NCI-H1930 (cell line): ENCODE measurements at regions not wholly inside any gene's neighbourhood (a gene's known extent, or its start where the extent isn't known, plus 50 kb on each side); places are given as distances from the start of the nearest gene placed in this dataset.
"Not testable (repeated sequence)": the region's sequence is repeated elsewhere in the genome, so short reads cannot be mapped to it uniquely, and the experiment has no call there.

Source experiments
- DNase-seq, 2 experiments: peaks; one replicate each; lab custom pipeline; 2025; lab: John Stamatoyannopoulos, UW

DNA sequence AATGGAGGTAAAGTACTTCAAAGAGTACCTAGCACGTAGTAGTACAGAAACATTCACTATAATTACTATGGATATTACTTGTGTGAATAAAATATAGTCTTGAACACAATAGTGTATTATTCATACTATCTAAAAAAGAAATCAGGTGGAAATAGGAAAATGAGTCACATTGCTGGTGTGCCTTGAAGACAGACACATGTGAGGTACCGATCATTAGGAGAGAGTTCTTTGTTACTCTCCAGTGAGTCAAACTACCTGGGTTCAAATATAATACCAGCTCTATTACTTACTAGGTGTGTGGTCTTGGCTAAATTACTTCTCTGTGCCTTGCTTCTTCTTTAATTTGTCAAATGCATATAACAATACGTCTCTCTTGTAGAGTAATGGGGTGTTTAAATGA lies 50.8 kb upstream of the BEND6 start:
- no peak for DNase-seq

DNA sequence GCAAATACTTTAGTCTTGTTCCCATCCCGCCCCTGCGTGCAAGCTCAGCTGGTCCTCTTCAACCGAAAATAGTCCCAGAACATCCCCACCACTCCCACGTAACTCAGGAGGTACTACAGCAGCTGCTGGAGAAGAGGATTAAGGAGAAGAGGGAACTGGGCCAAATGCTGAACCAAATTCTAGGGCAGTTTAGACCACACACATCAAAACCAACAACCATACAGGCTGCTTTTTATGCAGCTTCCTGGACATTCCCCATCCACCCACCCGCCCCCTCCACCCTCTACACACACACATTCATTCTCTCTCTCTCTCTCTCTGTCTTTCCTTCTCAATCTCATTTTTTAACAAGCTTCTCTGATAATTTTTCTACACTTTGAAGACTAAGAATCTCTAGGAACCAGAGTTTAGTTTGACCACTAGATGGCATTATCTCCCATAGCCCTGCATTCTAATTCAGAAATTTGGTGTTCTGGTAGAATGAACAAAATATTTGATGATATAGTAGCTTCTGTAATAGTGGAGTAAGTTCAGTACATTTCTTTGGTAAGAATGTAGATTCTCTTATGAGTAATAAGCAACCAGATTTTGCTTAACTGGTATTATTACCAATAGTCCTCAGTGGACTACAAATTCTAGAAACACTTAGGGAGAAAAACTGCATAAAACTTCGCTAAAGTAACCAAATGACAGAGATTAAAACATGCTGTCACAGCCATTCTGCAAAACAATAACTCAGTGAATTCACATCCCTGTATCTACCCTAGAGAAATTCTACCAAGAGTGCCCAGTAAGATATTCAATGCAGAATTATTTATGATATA lies 52.1 kb upstream of the BEND6 start:
- DNase-seq, result peak in 1 of 2 experiments; percentile 8

GRCh38 chr6:56900784-56901183 lies 54.1 kb upstream of the BEND6 start:
- DNase-seq, result no peak

DNA sequence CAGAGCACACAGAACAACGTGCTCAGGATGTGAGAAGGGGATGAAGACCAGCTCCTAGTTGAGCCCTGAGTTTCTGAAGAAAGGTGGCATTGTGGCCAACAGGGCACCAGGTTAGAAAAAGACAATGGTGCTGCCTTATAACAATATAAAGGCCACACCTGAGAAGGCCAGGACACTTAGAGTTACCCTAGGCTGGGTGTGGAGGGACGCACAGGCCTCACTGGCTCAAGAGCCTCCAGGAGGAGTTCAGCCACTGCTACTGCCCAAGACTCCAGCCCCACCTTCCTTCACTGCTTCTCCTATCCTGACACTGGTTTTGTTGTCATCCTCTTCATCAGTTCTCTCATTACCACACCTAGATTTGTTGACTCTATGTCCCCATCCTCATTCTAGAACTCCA lies 55.2 kb upstream of the BEND6 start:
- DNase-seq, result no peak

GRCh38 chr6:56899311-56899710 lies 55.6 kb upstream of the BEND6 start:
- DNase-seq, result no peak

GRCh38 chr6:56897789-56898529 lies 56.9 kb upstream of the BEND6 start:
- no peak for DNase-seq

DNA sequence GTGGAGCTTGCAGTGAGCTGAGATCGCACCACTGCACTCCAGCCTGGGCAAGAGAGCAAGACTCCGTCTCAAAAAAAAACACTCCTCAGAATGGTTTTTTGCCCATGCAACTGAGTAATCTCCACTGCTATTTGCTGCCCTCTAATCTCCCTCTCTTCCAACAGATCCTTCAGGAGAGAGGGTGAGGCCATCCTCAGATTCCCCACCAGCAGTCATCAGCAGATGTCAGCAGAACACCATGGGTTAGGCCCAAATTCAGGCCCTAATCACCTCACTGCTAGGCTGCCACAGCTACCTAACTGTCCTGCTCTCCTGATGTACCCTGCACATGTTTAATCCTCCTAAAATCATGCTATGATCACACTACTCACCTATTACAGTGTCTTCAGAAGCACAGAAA lies 63.2 kb upstream of the BEND6 start:
- no peak for DNase-seq

DNA sequence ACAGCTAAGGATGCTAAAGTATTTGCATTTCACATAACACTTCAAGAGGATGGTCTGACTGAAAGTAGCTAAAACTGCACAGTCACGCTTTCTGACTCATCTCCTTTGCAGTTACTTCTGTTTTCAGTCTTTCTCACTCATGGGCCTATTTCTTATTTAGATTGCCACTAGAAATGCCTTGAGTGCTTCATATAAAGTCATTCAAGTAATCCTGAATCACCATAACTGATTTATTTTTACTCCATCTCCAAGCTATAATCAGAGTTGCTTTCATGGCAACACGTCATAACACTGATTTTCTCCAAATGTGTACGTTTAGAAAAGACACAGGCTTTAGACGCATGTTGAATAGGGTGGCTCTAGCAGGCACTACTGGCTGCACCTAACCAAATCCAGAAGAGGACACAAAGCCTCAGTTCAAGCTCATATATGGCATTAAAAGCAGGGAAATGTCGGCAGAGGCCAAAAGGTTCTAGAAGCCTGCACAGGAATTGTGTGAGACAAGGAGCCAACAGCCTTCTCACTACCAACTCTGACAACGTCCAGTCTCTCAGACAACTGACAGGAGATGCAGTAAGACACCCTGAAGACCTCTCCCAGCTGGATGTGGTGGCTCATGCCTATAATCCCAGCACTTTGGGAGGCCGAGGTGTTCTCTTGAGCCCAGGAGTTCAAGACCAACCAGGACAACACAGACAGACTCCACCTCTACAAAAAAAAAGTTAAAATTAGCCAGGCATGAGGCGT lies 64.1 kb upstream of the BEND6 start:
- DNase-seq, result no peak

GRCh38 chr6:56890066-56890465 lies 64.8 kb upstream of the BEND6 start:
- DNase-seq, result no peak

DNA sequence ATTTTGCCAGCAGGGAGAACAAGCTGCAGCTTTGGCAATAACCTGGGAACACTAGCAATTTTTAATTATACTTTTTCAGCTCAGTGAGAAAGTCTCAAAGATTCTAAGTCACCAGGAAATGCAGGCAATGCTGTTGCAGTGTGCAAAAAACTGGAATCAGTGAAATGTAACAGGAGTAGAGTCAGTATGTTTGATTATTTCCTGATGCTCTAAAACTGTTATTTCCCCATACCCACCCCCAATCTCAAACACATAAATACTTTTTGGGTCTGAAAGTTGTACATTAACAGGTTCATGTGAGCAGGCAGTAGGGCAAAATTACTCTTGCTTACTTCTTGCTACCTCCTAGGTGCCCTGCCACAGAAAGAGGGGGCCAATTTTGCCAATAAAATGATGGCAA lies 65.4 kb upstream of the BEND6 start:
- no peak for DNase-seq

GRCh38 chr6:56888687-56889086 lies 66.2 kb upstream of the BEND6 start:
- no peak for DNase-seq

- no peak for DNase-seq
These were observed 67.8 kb upstream of the BEND6 start for GRCh38 chr6:56887086-56887485.

GRCh38 chr6:56877922-56878321 lies 77.0 kb upstream of the BEND6 start:
- DNase-seq, result no peak

DNA sequence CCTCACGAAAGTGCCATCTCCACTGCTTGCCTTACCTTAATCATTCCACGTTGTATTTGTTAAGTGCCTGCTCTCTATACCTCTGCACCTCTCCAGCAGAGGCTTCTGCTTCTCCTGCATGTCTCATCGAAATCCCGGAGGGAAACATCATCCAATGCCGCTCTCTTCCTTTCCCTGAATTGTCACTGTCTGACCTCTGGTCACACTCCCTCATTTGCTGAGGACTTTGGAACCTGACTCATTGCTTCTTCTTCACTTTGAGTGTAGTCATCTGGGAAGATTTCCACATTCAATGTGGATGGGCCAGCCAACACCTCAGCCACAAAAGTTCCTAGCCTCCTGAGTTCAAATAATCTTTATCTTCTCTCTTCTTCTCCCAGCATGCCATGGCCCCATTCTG lies 78.9 kb upstream of the BEND6 start:
- DNase-seq, result no peak

DNA sequence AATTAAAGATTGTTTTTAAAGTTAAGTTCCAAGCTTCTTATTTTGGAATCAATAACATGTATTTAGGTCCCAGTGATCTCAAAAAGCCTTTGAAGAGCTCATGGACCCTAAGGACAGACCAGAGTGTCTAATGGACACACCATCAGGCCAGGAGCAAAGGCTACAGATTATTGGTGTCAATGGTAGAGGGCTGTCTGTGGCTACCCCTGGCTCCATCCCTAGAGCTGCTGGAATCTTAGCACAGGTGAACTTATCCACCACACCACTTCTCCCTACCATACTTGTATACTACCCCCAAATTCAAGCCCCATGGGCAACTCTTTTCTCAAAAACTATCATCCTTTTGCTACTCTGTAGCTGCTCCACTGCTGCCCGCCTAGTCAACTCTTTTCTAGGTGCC lies 79.4 kb upstream of the BEND6 start:
- no peak for DNase-seq

DNA sequence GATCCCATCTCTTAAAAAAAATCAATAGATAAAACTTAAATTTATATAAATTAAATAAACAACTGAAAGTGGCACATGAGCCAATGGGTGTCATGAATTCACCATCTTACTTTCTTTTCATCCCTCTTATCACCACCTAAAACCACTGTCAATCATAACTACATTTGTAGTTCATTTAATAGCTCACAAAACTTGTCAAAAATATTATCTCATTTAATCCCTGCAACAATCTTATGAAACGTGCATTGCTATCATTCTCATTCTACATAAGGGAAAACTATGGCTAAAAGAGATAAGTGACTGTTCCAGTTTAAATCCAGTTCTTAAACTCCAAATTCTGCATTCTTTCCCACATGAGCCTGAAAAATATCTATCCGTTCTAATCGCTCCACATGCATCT lies 80.6 kb upstream of the BEND6 start:
- no peak for DNase-seq

DNA sequence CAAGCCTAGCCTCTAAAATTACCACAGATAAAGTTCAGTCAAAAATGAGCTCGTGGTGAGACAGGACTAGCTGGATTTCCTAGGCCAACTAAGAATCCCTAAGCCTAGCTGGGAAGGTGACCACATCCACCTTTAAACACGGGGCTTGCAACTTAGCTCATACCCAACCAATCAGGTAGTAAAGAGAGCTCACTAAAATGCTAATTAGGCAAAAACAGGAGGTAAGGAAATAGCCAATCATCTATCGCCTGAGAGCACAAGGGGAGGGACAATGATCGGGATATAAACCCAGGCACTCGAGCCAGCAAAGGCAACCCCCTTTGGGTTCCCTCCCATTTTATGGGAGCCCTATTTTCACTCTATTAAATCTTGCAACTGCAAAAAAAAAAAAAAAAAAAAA lies 84.9 kb upstream of the BEND6 start:
- DNase-seq, result not testable (repeated sequence)

- DNase-seq, result no peak
These were observed 85.6 kb upstream of the BEND6 start for GRCh38 chr6:56869346-56869745.

- DNase-seq, result no peak
These were observed 86.2 kb upstream of the BEND6 start for GRCh38 chr6:56868687-56869086.

DNA sequence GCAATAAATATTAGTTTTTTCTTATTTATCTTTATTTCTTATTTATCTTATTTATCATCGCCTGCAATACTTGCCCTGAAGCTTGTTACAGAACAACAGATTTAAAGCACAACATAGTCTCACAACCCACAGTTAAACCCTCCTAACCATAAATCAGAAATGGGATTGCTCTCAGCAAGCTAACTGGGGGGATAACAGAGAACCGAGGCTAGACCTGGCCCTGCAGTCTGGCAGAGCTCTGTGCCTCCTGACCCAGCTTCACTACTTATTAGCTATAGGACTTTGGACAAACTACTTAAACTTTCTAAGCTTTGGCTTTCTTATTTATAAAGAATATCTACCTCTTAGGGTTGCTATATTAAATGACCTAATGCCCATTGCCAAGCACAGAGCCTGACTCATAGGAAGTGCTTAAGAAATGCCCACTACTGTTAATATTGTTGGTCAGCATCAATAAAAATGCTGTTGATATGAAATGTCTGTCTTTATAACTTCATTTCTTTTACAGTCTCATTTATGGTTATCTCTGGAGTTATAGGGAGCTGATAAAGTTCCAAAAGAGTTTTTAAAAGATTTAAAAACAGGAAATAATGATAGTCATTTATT lies 87.9 kb upstream of the BEND6 start:
- no peak for DNase-seq

DNA sequence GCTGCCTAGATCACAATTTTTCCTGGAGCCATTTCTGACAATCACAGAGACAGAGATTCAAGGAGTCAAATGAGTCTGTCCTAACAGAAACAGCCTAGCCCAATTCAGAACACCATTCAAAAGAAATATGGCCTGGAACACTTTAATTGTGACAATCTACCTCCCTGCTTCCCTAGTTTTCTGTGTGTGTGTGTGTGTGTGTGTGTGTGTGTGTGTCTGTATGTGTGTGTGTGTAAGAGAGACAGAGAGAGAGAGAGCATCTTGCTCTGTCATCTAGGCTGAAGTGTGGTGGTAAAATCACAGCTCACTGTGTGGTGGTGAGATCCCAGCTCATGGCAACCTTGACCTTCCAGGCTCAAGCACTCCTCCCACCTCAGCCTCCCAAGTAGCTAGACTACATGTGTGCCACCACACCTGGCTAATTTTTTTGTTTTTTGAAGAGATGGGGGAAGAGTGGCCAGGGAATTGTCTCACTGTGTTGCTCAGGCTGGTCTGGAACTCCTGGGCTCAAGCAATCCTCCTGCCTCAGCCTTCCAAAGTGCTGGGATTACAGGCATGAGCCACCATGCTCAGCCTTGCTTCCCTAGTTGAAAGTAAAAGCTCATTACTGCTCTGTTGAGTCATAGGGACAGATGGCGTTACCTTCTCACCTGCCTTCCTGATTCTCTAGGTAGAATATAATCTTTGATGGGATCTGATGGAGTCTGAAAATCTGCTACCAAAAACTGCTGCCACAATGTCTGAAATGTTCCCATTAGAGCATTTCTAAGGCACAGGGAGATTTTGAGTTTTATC lies 89.6 kb upstream of the BEND6 start:
- DNase-seq, result no peak

DNA sequence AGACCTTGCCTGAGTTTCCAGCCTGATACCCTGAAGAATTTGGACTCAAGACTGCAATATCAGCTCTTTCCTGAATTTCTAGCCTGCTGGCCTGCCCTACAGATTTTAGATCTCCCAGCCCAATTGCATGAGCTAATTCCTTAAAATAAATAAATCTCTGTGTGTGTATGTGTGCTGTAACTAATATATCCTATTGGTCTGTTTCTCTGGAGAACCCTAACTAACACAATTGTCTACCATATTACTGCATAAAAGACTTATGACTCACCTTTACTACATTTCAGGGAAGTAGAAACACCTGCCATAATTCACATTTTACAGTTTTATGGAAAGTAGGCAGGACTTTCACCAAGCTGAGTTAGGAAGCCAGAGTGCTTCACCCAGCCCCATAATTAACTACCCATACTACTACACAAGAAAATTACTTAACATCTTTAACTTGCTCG lies 90.7 kb upstream of the BEND6 start:
- no peak for DNase-seq
